Endodermal cell (in vitro differentiated cells): ENCODE measurements at regions not wholly inside any gene's neighbourhood (a gene's known extent, or its start where the extent isn't known, plus 50 kb on each side); places are given as distances from the start of the nearest gene placed in this dataset.

Experiments used
- DNase-seq: peaks from one replicate; pipeline ENCODE4 v3.0.0-alpha.2; 2017
- H3K27ac ChIP-seq: 2 replicates; pipeline ENCODE4 v1.5.1; 2013; ENCODE audit warnings: mild to moderate bottlenecking, low read depth, low read length, moderate library complexity
- H3K27me3 ChIP-seq: 2 replicates; pipeline ENCODE4 v1.6.1; 2013; ENCODE audit warnings: mild to moderate bottlenecking, low read length, moderate library complexity; ENCODE audit not compliant: insufficient read depth, control insufficient read depth, poor library complexity, severe bottlenecking
- H3K36me3 ChIP-seq: 2 replicates; pipeline ENCODE4 v1.7.0; 2013; ENCODE audit warnings: mild to moderate bottlenecking, low read length, moderate library complexity; ENCODE audit not compliant: control insufficient read depth, insufficient read depth
- H3K4me1 ChIP-seq: one replicate; pipeline ENCODE4 v1.7.0; 2013; ENCODE audit warnings: low read length; ENCODE audit not compliant: control insufficient read depth, insufficient read depth
- H3K4me3 ChIP-seq: 2 replicates; pipeline ENCODE4 v1.5.1; 2013; ENCODE audit warnings: mild to moderate bottlenecking, low read length, moderate library complexity
- H3K9ac ChIP-seq: 2 replicates; pipeline ENCODE4 v1.6.1; 2013; ENCODE audit warnings: mild to moderate bottlenecking, low read length, moderate library complexity; ENCODE audit not compliant: poor library complexity, severe bottlenecking; ENCODE audit errors: extremely low read depth
- H3K9me3 ChIP-seq: 2 replicates; pipeline ENCODE4 v1.6.1; 2013; ENCODE audit warnings: mild to moderate bottlenecking, low read length, moderate library complexity; ENCODE audit not compliant: control insufficient read depth
- H3K27ac Mint-ChIP-seq: 2 replicates; pipeline ENCODE4 v1.8.0; 2020; ENCODE audit warnings: mixed read lengths
- H3K27me3 Mint-ChIP-seq: 2 replicates; pipeline ENCODE4 v1.8.0; 2021; ENCODE audit warnings: mild to moderate bottlenecking, mixed read lengths; ENCODE audit not compliant: insufficient read depth
- H3K36me3 Mint-ChIP-seq: 2 replicates; pipeline ENCODE4 v1.8.0; 2020; ENCODE audit warnings: low read depth, mixed read lengths
- H3K4me1 Mint-ChIP-seq: 2 replicates; pipeline ENCODE4 v1.8.0; 2020; ENCODE audit warnings: mixed read lengths
- H3K4me3 Mint-ChIP-seq: 2 replicates; pipeline ENCODE4 v1.8.0; 2020; ENCODE audit warnings: mild to moderate bottlenecking, moderate library complexity, mixed read lengths
- H3K9me3 Mint-ChIP-seq: 2 replicates; pipeline ENCODE4 v1.8.0; 2020; ENCODE audit warnings: mild to moderate bottlenecking, mixed read lengths
- WGBS, 2 experiments: methylation state at CpG; one replicate each; pipeline versions ENCODE4 v1.1.5 to v1.1.7; 2013; ENCODE audit warnings: missing lambda C conversion rate in 2 of 2, mixed read lengths in 1 of 2; ENCODE audit not compliant: insufficient coverage in 1 of 2, insufficient read length in 1 of 2; 5-methylcytosine and 5-hydroxymethylcytosine counted together
- TF ChIP-seq, protein P1 (sequence below): fragments of 200-600 bp; sonication (generic); conservative IDR thresholded peaks from 2 replicates; pipeline ENCODE4 v1.5.0; 2021; ENCODE audit warnings: antibody characterized with exemption, mild to moderate bottlenecking

DNA sequence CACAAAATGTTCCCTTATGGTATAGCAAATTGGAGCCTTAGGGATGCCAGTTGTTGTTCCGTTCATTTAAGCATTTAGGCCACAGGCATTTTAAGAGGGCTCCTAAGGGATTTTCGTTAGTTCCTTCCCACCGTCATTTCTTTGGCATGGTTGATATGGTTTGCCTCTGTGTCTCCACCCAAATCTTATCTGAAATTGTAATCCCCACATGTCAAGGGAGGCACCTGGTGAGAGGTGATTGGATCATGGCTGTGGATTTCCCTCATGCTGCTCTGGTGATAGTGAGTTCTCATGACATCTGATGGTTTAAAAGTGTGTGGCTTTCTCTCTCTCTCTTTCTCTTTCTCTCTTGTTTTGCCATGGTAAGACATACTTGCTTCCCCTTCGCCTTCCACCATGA, 104.1 kb downstream of the ASB9 start:
- H3K36me3 Mint-ChIP-seq: no peaks in the 10 kb centered on the region
- Histone ChIP-seq H3K27ac (no peak overlapping the region), H3K4me3 (no peak overlapping the region), H3K4me1 (peaks cover 5% of the 10 kb centered on the region), H3K27me3 (no peaks in the 10 kb centered on the region), H3K9ac (no peak overlapping the region), H3K9me3 (no peaks in the 10 kb centered on the region), H3K36me3 (no peaks in the 10 kb centered on the region)
- H3K4me1 Mint-ChIP-seq: peaks cover 8% of the 10 kb centered on the region
- peak; percentile 52 for DNase-seq
- TF ChIP-seq, protein P1, sequence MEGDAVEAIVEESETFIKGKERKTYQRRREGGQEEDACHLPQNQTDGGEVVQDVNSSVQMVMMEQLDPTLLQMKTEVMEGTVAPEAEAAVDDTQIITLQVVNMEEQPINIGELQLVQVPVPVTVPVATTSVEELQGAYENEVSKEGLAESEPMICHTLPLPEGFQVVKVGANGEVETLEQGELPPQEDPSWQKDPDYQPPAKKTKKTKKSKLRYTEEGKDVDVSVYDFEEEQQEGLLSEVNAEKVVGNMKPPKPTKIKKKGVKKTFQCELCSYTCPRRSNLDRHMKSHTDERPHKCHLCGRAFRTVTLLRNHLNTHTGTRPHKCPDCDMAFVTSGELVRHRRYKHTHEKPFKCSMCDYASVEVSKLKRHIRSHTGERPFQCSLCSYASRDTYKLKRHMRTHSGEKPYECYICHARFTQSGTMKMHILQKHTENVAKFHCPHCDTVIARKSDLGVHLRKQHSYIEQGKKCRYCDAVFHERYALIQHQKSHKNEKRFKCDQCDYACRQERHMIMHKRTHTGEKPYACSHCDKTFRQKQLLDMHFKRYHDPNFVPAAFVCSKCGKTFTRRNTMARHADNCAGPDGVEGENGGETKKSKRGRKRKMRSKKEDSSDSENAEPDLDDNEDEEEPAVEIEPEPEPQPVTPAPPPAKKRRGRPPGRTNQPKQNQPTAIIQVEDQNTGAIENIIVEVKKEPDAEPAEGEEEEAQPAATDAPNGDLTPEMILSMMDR: no peak
- no peak overlapping the region for H3K4me3 Mint-ChIP-seq
- H3K27me3 Mint-ChIP-seq: no peaks in the 10 kb centered on the region
- WGBS, 2 experiments: 63% methylated on average over 4 of the region's 4 CpGs; no CpG with 5 or more reads in 1 of the 2 experiments
- H3K27ac Mint-ChIP-seq: peak overlapping the region; percentile 15
- H3K9me3 Mint-ChIP-seq: peaks cover 48% of the 10 kb centered on the region

DNA sequence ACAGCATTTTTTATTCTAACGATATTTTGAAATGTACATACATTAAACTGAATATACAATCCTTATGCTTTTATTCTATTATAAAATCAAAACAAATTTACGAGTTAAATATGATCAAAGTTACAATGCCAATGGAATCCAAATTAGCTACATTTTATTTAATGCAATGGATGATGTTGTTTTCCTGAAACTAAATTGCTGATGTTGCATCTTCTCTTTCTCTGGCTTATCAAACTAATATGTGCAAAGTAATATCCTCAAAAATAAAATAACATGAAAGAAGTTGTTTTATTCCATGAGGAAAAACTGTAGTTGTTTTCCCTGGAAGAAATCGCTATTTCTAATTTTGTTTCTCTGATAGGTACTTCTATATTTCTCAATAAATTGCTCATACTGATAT, 106.8 kb downstream of the ASB9 start:
- H3K9me3 Mint-ChIP-seq: peaks cover 39% of the 10 kb centered on the region
- Histone ChIP-seq H3K9ac (no peak overlapping the region), H3K4me1 (peaks cover 5% of the 10 kb centered on the region), H3K9me3 (no peaks in the 10 kb centered on the region), H3K27me3 (no peaks in the 10 kb centered on the region), H3K4me3 (no peak overlapping the region), H3K27ac (no peak overlapping the region), H3K36me3 (no peaks in the 10 kb centered on the region)
- no peaks in the 10 kb centered on the region for H3K36me3 Mint-ChIP-seq
- H3K4me3 Mint-ChIP-seq: no peak overlapping the region
- no peaks in the 10 kb centered on the region for H3K27me3 Mint-ChIP-seq
- DNase-seq: no peak
- TF ChIP-seq, protein P1: no peak
- no CpG with 5 or more reads among the region's 3 CpGs for WGBS, 2 experiments
- no peak overlapping the region for H3K27ac Mint-ChIP-seq
- H3K4me1 Mint-ChIP-seq: peaks cover 8% of the 10 kb centered on the region

DNA sequence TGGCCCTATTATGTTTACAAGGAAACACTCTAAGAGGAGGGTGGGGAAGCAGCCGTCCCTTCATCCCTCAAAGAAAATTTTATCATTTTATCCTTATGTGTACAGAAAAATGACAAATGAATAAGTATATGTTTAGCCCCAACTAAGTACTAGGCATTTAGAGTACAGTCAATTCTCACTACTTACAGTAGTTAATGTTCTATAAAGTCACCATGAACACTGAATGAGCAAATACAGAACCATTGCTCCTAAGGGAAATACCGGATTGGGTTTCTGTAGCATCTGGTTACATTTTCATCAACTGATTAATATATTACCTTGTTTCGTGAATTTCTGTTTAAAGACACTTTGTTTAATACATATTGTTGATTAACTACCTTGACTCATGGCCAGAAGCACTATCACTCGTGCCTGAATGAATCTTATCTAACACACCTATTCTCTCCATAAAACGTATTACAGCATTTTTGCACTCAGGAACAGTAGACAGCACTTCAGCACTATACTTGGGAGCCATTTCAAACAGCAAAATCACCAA, 109.3 kb downstream of the ASB9 start:
- Mint-ChIP-seq H3K9me3 (peaks cover 35% of the 10 kb centered on the region), H3K36me3 (no peaks in the 10 kb centered on the region), H3K4me3 (no peak overlapping the region), H3K27me3 (no peaks in the 10 kb centered on the region), H3K27ac (no peak overlapping the region), H3K4me1 (peaks cover 3% of the 10 kb centered on the region)
- no peak for DNase-seq
- WGBS, 2 experiments: 93% methylated on average over 4 of the region's 5 CpGs; no CpG with 5 or more reads in 1 of the 2 experiments
- Histone ChIP-seq H3K36me3 (no peaks in the 10 kb centered on the region), H3K27me3 (no peaks in the 10 kb centered on the region), H3K4me3 (no peak overlapping the region), H3K9ac (no peak overlapping the region), H3K9me3 (no peaks in the 10 kb centered on the region), H3K27ac (no peak overlapping the region), H3K4me1 (no peaks in the 10 kb centered on the region)
- TF ChIP-seq, protein P1: no peak
